ENCODE measurements at regions not wholly inside any gene's neighbourhood (a gene's known extent, or its start where the extent isn't known, plus 50 kb on each side); places are given as distances from the start of the nearest gene placed in this dataset.

DNA sequence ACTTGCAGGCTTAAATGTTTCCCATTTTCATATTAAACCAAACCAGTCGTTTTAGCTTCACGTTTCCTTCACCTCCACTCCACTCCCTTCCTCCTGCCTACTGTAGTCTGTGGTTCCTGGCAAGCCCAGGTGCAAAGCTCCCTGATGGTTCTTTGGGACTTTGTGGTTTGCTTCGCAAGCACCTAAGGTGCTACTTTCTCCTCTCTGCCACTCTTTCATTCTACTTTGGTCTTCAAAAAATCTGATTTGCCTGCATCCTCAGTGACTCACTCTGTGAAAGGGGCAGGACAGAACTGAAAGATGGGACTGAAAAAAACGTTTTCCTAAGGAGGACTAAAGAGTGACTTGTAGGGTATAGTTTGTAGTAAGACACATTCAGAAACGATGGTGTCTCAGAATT, 228.4 kb downstream of the CYRIA start:
- TF ChIP-seq EZH2phosphoT487 (IDR thresholded peaks at IDR 0.05; ENCODE audit: borderline replicate concordance, low read depth) (no peak), MXI1 (IDR thresholded peaks at IDR 0.05; ENCODE audit: low read depth, low read length) (no peak), POLR2AphosphoS5 (IDR thresholded peaks at IDR 0.05; ENCODE audit: low read depth, low read length) (no peak), NFIC (IDR thresholded peaks at IDR 0.05; ENCODE audit: borderline replicate concordance) (no peak), RFX5 (IDR thresholded peaks at IDR 0.05; ENCODE audit: low read length) (no peak), TCF12 (IDR thresholded peaks at IDR 0.05) (no peak)
- TF ChIP-seq, protein P1, sequence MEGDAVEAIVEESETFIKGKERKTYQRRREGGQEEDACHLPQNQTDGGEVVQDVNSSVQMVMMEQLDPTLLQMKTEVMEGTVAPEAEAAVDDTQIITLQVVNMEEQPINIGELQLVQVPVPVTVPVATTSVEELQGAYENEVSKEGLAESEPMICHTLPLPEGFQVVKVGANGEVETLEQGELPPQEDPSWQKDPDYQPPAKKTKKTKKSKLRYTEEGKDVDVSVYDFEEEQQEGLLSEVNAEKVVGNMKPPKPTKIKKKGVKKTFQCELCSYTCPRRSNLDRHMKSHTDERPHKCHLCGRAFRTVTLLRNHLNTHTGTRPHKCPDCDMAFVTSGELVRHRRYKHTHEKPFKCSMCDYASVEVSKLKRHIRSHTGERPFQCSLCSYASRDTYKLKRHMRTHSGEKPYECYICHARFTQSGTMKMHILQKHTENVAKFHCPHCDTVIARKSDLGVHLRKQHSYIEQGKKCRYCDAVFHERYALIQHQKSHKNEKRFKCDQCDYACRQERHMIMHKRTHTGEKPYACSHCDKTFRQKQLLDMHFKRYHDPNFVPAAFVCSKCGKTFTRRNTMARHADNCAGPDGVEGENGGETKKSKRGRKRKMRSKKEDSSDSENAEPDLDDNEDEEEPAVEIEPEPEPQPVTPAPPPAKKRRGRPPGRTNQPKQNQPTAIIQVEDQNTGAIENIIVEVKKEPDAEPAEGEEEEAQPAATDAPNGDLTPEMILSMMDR (IDR thresholded peaks at IDR 0.05), result no peak
